ENCODE measurements at regions not wholly inside any gene's neighbourhood (a gene's known extent, or its start where the extent isn't known, plus 50 kb on each side); places are given as distances from the start of the nearest gene placed in this dataset.

- no peak for DNase-seq (ENCODE audit: low spot score)
Measured at GRCh38 chr16:6576606-6577005, 756.0 kb upstream of the RBFOX1 start.

GRCh38 chr16:6576113-6576512, 756.5 kb upstream of the RBFOX1 start:
- no peak for DNase-seq (ENCODE audit: low spot score)

GRCh38 chr16:6574146-6574545, 758.5 kb upstream of the RBFOX1 start:
- no peak for DNase-seq (ENCODE audit: low spot score)

DNA sequence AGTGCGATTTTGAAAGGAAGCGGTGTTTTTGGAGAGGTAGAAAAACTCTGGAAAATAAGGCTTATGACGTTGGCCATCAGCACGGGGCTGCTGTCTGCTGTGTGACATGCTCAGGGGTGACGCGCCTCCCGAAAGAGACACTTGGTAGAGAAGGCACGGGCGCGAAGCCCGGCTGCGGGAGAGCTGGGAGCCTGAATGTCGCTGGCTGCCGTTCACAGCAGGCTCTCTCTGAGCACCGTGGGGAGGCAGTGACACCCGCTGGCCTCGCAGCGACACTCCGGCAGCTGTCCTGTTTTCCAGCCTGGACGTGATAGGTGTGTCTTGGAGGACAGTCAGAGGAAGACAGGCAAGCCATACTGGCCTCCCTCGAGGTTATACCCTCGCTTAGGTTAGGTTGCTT, 759.1 kb upstream of the RBFOX1 start:
- peak; percentile 70 for DNase-seq (ENCODE audit: low spot score)

DNA sequence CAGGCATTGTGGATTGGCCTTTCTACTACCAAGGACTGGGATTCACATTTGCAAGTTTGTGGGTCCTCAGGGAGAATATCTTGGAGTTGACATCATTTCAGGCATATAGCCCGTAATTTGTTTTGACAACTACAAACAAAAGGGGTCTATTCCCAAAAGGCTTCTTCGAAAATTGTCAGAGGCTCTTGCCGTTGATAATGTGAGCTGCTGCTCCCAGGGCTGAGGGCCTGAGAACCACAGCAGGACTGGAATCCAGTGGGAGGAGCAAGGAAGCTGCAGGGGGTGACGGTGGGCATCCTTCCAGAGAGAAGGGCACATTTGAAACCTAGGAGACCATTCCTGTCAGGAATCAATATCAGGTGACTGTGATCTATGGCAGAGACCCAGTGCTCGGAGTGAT, 761.6 kb upstream of the RBFOX1 start:
- DNase-seq (ENCODE audit: low spot score), result peak; percentile 54

DNA sequence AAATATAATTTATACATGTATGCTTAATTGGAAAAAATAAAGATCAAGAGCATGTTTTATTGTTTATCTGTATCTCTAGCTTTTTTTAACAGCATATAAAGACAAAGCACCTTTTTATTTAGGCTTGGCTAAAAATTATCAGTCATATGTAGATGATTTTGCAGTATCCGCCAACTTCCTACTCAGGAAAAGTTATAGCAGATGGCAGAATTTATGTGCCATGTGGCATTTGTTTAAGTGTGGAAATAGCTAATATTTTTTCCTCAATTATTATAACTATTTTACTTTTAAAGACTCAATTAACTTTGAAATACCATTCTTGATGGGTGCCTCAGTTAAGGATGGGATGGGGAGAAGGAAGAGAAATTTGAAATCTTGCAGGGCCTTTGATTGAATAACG, 762.1 kb upstream of the RBFOX1 start:
- DNase-seq (ENCODE audit: low spot score), result no peak

- DNase-seq (ENCODE audit: low spot score), result no peak
Measured at GRCh38 chr16:6562986-6563385, 769.7 kb upstream of the RBFOX1 start.

DNA sequence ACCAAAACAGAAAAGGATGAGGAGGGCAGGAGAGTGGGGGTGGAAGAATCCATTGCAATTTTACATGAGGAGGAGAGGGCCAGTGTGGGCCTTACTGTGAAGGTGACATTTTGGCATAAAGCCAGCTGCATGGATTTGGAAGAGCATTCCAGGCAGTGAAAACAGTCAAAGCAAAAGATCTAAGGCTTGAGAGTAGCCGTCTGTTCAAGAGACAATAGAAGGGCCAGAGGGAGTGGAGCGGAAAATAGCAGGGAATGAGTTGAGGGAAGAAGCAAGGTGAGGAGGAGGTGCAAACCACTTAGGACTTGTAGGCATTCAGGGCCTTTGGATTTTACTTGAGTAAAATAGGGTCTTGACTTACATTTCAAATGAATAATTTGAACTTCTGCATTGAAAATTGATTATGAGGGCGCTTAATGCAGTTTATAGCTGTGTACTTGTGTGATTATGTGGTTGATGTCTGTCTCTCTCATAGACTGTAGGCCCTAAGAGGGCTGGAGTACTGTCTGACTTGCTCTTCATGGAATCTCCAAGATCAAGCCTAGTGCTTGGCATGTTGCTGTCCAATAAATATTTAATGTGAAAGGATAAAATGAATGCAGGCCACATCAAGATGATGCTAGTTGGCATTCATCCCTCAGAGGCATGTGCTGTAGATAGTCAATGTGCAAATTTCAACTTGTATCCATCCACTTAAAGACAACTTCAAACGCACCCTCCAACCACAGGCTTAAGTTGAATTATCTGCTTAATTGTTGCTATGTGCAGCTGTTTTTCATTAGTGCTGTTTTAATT, 772.1 kb upstream of the RBFOX1 start:
- DNase-seq (ENCODE audit: low spot score), result no peak

GRCh38 chr16:6558661-6559060, 774.0 kb upstream of the RBFOX1 start:
- no peak for DNase-seq (ENCODE audit: low spot score)

DNA sequence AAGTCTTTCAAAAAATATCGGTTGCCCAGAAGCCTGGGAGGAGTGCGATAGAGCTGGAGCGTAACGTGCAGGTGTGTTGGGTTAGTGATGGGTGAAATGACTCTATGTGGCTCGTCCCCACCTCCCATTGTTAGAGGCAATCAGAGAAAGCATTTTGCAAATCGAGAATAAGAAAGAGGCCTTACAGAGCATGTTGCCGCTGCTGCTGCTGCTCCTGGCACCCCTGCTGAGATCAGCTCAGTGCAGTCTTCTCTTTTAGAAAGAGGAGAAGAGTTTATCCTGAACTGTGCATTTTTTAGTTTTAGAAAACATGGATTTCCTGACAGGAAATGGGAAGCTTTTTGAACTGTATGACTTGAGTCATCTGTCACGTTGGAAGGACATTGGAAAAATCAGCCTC, 774.5 kb upstream of the RBFOX1 start:
- peak; percentile 52 for DNase-seq (ENCODE audit: low spot score)

GRCh38 chr16:6557353-6558023, 775.2 kb upstream of the RBFOX1 start:
- DNase-seq (ENCODE audit: low spot score), result no peak

DNA sequence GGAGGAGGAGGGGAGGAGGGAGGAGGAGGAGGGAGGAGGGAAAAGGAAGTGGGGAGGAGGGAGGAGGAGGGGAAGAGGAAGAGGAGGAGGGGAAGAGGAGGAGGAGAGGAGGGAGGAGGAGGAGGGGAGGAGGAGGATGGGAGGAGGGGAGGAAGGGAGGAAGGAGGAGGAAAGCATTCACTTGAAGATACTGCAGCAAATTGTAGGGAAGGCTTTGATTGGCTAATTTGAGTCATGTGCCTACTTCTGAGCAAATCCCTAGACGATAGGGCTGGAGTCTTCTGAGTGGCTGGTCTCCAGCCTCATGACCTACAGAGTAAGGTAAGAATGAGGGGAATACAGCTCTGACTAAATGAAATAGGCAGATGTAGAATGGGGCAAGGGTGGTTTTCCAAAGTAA, 783.2 kb upstream of the RBFOX1 start:
- DNase-seq (ENCODE audit: low spot score), result no peak

DNA sequence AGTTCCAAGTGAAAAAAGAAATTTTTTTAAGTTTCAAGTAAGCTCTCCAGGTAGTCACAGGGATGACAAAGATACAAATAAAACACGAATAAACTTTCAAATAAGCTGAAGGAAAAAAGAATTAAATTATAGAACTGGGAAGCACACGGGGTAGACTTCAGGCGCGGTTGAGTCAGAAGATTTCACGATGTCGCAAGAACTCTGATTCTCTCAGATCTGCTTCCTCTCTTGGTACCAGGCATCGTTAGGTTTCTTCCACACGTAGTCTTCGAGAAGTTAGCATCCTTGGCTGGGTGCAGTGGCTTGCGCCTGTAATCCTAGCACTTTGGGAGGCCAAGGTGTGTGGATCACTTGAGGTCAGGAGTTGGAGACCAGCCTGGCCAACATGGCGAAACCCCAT, 784.1 kb upstream of the RBFOX1 start:
- DNase-seq (ENCODE audit: low spot score), result no peak

DNA sequence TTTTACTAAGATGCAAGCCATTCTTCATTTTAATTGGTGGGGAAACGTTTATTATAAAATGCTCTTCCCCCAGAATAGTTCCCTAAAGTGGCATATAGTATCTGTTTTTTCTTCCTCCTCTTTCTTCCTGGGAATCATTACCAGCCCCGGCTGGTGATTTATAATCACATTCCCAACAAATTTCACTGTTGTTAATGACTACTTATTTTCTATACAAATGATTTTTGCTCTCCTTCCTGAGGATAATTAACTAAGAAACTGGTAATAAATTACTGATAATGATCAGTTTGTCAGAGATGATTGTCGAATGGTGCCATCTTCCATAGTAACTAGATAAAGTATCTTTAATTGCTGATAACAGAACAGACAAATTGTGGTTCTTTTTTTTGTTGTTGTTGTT, 785.5 kb upstream of the RBFOX1 start:
- DNase-seq (ENCODE audit: low spot score), result no peak

DNA sequence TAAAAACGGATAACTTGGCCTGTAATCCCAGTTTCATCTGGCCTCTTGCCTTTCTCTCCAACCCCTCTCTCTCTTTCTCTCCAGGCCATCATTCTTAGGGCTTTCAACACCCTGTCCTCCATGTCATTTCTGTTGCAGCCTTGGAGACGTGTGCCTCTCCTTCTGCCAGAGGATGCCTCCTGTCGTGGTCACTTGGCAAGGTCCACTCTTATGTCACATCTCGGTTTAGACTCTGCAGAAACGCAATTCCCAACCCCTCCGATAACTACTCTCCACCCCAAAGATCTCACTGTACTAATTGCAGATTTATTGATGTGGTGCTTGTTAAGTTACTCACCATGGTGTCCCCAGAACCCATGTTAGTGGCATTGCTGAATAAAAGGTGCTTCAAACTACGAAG, 787.3 kb upstream of the RBFOX1 start:
- no peak for DNase-seq (ENCODE audit: low spot score)

DNA sequence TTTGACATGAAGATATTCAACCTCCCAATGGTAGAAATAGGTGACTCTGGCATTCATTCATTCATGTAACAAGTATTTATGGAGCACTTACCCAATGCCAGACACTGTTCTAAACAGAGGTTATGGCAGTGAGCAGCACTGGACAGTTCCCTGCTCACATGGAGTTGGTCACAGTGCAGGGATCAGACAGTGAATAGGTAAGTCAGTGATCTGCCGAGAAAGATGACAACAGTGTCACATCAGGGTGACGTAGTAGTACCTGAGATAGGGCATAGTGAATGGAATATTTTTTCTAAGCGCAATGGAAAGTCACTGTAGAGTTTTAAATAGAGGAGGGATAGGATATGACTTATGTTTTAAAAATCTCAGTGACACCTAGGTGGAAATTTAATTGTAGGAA, 791.4 kb upstream of the RBFOX1 start:
- no peak for DNase-seq (ENCODE audit: low spot score)

- DNase-seq (ENCODE audit: low spot score), result no peak
Measured at GRCh38 chr16:6536411-6536810, 796.2 kb upstream of the RBFOX1 start.

- no peak for DNase-seq (ENCODE audit: low spot score)
Measured at GRCh38 chr16:6531067-6531466, 801.6 kb upstream of the RBFOX1 start.

DNA sequence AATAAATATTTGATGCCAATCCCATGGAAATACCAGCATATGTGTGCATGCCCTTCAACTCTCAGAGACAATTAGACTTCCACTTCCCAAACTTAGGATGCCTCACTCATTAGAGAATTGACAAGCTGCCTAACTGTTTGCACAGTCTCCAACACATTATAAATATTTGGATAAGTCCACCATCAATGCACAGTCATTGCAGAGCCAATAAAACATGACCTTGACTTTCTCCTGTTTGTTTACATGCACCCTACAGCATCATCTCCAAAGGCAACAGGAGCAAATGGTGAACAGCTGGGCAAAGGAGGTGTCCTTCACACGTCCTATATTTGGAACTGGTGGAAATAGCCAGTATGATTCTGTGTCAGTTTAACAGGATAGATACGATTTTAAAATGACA, 804.4 kb upstream of the RBFOX1 start:
- no peak for DNase-seq (ENCODE audit: low spot score)

DNA sequence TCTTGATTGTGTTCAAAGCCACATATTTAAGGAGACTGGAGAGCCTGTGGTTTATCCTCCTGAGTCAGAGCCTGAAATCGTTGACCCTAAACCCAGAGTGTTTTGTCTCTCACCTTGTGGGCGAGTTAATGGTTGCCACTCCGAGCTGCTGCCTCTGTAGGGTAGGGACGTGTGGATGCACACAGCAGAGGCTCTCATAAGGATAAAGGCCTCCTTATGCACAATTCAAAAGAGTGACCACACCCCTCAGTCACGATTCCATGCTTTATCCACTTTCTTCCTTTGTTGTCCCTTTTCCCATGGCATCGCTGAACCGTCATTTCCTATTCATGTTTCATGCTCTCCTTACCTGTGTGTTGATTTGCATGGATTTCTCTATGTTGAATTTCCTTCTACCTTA, 805.0 kb upstream of the RBFOX1 start:
- DNase-seq (ENCODE audit: low spot score), result no peak

DNA sequence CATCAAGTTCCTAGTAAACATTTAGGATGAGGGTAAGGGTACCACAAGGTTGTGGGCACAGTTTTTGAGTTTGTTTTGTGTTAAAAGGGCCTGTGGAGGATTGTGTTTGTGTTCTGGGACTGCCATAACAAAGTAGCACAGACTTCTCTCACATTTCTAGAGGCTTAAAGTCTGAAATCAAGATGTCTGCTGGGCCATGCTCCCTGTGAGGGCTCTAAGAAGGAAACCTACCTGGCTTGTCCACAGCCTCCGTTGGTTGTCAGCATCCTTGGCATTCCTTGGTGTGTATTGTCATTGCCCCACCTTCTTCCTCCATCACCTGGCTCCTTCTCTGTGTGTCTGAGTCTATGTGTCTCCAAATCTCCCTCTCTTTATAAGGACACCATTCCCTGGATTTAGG, 808.1 kb upstream of the RBFOX1 start:
- no peak for DNase-seq (ENCODE audit: low spot score)

GRCh38 chr16:6517020-6517720, 815.5 kb upstream of the RBFOX1 start:
- DNase-seq (ENCODE audit: low spot score), result no peak

DNA sequence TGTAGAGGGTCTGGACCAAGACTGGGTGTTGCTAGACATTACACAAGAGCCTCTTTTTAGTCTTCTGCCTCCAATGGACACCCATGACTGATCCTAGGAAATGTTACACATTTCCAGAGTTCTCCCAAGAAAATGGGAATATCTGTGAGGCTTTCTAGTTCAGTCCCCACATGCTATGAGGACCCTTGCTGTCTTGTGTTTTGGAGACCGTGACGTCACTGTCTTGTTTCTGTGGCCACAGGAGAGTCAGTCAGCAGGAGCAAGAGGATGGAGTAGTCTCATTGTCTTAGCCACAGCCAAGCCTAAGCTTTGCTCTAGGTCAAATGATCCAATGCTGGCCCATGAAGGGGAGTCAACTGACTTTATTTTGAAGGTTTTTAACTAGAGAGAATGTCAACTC, 820.1 kb upstream of the RBFOX1 start:
- no peak for DNase-seq (ENCODE audit: low spot score)

All from ecto neural progenitor cell (in vitro differentiated cells).